Left renal pelvis (tissue), 4 donors: ENCODE measurements at regions not wholly inside any gene's neighbourhood (a gene's known extent, or its start where the extent isn't known, plus 50 kb on each side); places are given as distances from the start of the nearest gene placed in this dataset.
A peak's percentile ranks its signal among the peaks of the same experiment; 100 is the strongest.

Experiments
- DNase-seq, 4 donors: peaks; one replicate each; pipeline ENCODE4 v3.0.0-alpha.2; 2013; ENCODE audit warnings: low read depth in 4 of 4, low spot score in 3 of 4

DNA sequence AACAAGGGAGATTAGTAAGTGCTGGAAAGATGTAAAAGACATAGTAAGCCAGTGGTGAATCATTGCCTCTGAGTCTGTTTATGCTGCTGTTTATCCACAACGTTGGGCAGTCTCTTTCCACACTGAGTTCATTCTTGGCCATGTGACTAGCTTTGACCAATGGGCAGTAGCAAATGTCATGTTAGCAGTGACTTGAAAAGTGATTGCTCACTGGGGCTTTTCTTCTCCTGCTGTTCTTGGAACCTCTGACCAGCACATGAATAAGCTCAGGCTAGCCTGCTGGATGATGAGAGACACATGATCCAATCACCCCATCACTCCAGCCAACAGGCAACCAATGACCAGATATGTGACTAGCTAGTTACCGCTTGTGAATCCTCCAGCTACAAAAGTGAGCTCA, 360.4 kb downstream of the SLC4A3 start:
- no peak for DNase-seq

DNA sequence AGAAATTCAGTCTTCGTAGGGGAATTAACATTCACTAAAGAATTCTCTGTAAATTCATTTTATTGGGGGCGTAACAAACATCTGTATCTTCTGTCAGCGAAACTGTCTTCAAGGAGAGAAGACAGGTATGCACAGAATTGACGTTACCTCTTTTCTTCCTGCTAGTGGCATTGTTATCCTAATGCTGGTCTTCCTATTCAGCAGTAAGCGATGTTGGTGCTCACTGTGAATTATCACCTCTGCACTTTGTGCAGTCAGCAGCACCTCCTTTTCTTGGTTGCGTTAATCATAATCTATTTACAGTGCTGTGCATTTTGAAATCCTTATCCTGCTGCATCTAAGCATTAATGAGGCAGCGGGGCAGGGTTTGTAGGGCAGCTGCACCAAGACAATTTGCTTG, 362.3 kb downstream of the SLC4A3 start:
- DNase-seq: no peak

DNA sequence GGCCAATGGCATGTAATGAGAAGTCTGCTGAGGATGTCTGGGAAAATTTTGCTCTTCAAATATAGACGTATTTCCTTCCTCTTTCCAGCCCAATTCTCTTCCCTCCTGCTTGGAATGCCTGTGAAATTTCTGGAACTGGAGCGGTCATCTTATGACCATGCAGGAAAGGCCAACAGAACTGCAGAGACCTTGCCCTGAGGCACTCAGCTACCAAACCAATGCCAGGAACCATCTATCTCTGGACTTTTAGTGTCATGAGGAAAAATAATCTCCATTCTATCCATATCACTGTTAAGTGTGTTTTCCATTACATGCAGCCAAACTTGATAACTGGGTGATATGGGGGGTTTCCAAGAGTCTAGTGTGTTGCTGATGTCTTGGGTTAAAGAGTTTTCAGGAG, 363.7 kb downstream of the SLC4A3 start:
- DNase-seq: no peak

DNA sequence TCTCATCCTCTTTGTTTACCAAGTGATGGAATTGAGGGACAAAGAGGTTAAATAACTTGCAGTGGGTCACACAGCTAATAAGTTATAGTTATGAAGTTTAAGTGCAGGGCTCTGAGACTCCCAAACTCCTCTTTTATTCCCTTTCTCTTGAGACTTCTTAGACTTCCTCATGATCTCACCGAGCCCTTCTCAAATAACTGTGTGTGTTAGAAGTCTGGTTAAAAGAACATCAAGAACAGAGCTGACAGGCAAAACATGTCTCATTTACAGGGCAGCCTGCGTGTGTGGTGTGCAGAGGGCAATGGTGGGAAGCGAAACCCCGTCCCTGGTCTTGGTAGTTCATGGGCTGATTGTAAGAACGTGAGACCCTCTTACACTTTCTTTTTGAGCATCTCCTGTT, 368.0 kb downstream of the SLC4A3 start:
- no peak for DNase-seq

DNA sequence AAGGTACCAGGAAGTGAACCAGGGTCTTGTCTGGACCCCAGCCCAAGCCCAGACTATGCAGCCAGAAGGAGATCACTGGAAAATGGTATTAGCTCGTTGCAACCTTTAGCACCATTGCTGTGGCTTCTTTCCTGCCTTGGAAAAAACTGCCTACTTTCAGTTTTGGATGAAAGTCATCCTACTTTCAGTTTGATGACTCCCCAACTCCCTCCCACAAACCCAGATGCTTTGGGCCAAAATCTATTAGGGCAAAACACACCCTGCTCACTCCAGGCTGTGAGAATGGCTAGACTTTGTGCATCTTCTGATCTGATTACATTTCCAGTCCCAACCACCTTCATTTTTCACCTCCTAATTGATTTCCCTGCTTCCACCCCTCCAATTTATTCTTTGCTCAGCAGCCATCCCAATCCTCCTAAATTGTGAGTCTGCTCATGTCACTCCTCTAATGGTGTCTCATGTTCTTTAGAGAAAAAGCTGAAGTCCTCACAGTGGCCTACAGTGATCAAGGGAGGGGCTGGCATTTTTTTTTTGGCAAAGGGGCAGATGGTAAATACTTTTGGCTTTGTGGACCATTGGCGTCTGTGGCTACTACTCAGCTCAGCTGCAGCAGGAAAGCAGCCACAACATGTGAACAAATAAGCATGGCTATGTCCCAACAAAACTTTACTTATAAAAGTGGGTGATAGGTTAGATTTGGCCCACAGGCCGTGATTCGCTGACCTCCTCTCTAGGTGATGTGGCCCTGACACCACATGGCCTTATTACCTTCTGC, 368.7 kb downstream of the SLC4A3 start:
- DNase-seq: no peak

DNA sequence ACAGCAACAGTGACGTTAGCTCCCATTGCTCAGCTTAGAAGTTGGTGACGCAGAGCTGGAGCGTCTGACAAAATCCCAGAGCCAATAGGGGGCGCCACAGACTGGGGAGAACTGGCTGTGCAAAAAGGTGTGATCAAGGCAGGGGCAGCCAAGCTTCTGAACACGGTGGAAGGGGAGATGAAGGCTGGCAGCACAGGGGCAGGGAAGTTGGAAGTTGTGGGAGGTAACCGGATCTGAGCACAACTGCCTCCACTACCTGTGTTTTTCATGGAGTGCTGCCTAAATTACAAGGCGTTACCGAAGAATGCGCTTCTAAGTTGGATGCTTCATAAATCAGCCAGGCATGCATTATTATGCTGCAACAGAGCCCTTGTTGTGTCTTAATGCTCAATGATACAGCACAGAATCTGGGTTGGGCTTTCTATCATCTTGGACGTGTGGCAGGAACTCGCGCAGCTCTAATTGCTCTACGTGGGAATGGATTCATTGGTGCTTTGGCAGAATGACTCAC, 370.0 kb downstream of the SLC4A3 start:
- peak; percentile 53 to 84 (median 70) for DNase-seq

DNA sequence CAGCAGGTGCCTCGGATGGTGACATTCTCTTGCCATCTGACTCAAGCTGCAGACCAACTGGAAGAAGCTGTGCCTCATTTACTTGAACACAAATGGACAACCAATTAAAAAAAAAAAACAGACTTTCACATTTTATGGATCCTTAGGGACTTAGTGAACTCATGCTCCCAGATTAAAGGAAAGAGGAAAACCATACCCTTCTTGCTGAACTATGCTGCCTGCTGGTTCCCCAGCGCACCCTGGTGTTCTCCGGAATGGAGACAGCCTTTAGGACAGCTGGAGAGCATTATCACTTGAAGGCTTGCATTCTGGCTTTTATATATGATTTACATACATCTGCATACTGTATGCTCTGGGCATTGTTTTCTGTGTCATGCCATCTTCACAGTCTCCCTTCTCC, 370.7 kb downstream of the SLC4A3 start:
- DNase-seq: no peak

DNA sequence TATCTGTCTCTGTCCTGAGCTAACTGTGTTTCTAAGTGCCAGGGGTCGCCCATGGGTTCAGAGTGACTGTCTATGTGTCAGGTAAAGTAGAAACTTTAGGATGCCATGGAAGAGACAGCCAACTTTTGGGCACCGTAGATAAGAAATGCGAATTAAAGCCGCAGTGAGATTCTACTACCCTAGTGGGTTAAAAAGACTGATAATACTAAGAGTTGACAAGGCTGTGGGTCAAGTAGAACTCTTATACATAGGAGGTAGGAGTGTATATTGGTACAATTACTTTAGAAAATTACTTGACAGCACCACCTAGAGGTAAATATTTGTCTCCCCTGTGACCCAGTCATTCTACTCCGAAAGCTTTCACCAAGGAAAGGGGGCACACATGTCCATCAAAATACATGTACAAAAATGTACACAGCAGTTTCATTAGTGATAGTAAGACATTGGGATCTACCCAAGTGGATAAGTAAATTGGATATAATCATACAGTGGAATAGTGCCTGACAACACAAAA, 371.3 kb downstream of the SLC4A3 start:
- no peak for DNase-seq

DNA sequence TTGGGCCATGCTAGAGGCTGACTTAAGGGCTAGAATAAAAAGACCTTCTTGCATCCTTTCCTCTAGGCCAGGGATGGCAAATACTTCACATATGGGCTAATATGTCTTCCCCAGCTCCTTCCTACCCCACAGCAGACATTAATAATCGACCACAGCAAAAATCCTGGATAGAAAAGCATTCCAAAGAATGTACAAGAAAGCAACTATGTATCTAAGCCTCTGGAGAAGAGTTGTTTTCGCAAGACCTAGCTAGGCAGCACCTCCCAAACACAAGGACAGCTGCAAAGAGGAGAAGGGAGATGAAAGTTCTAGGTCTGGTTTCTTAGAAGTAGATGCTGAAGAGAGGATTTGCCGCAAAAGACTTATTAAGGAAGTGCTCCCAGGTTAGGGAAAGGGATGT, 372.6 kb downstream of the SLC4A3 start:
- DNase-seq: no peak

DNA sequence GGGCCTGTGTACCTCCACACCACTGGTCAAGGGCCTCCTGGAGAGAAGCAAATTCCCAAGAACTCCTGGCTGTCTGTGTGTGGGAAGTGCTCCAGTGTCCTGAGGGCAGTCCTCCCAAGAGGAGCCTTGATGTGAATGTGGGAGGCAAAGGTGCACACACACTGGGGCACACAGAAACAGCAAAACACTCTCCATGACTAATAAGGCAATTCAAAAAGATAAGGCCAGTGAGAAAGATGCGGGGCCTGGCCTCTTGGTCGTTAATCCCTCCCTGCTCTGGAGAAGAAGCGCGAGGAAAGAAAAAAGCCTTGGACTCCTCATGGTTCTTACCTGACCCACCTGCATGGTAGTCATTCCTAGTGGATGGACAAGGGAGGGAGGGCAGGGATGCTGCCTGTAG, 373.2 kb downstream of the SLC4A3 start:
- no peak for DNase-seq

DNA sequence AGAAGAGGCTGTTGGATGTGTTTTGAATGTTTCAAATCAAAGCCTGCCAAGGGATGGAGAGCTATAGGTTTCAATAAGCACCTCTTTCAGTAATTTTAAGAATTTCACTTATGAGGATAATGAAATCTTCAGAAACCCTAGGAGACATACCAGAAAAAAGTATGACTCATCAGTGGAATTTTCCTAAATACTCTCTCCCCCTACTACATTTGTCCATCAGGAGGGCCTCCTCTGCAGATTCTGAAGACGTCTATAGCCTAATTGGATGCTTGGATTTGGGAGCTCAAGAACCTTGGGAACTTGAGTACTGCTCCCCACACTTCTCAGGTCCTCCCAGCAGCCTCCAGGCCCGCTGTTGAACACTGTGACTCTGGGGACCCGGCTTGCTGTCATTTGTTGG, 374.3 kb downstream of the SLC4A3 start:
- DNase-seq: no peak

DNA sequence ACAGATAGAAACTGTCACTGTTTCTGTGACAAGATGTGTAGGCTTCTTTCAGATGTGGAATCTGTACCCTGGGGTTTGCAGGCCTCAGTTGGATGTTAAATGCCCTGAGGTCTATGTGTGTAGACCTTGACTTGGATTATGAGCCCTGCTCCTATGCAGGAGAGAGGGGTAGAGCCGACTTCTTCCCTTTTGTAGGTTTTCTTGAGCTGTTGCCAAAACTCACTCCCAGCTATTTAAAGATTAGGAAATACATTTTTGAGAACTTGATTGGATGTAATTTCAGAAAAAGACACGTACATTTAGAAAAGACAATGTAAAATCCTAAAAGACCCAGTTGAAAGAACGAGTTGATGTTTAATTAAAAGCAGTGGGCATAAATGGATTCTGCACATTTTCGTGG, 374.8 kb downstream of the SLC4A3 start:
- DNase-seq: no peak

DNA sequence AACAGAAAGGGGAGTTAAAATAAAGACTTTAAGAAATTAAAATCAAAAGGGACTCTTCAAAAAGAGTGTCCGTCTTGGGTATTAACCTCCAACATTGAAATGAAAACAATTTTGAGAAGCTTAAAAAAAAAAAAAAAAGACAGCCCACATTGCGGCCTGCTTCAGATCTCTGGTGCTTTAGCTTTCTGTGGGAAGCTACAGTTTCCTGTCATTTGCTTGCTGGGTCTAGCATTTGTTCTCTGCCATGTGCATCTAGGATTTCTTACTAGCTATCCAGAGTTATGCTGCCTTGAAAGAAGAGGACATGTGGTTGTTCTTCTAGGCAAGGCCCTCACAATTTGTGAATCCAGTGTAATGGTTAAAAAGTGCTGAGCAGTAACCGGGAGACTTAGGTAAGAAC, 375.3 kb downstream of the SLC4A3 start:
- DNase-seq: no peak

DNA sequence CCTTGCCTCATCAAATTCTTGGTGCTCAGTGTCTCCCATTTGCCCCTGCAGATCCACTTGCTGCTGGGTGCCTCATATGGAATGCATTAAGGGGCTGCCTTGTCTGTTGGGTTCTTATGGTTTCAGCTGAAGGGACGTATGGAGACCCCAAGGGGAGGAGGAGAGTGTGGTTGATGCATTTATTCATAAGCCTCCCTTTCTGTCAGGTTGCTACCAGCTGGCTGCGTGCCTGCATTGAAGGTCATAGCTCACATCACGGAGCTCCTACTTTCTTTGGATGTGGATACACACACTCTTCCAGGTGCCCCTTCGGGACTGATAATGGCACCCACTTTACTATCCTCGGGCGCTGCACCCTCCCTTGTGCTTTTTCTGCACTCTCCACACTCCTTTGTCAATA, 377.9 kb downstream of the SLC4A3 start:
- DNase-seq: no peak

DNA sequence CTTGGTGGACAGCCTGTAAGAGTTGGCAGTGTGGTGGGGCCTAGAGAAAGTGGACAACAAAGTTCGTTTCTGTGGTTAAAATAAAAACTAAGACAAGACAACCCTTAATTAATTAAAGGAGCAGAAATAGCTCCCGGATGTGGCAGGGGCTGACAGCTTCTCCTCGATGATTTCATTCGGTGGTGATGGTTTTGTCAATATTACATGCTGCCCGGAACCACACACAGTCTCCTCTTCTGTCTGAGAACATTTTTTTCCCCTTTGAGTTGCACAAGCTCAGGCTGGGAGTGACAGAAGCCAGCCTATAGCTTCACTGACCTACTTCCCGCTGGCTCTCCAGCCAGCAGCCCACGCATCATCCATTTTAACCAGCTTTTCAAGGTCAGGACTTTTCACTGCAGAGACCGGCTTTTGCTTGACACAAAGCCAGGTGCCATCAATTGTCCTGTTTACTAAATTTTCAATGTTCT, 378.8 kb downstream of the SLC4A3 start:
- DNase-seq: no peak

DNA sequence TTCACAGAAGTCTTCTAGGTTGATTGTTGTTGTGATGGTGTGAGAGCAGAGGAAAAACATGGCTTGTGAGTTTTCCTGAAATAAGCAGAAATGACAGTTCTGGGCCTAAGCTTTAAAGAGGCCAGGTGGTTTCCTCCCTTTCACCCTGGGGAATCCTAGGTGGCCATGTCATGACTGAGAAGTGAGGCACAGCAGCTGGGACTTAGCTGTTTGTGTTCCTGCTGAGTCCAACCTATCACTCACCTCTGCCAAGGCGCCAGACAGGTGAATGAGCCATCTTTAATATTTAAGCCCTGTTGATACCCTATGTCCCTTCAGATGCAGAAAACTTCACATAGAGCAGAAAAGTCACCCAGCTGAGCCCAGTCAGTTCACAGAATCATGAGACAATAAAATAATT, 384.4 kb downstream of the SLC4A3 start:
- no peak for DNase-seq

DNA sequence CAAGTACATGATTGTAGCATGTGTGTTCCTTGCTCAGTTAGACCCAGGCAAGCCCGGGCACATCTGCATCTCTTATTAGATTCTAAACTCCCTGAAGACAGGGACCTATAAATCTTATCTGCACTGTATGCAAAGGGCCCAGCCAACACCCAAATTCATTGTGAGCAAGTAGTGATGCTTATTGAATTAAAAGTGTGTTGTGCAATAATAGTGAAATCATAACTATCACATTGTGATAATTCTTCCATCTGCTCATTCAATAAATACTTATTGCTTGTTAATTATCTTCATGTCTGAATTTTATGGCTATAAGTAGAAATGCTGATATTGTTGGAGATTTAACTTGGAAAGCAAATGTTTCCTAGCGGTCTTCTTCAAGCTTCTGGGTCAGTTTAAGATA, 387.5 kb downstream of the SLC4A3 start:
- DNase-seq: no peak

DNA sequence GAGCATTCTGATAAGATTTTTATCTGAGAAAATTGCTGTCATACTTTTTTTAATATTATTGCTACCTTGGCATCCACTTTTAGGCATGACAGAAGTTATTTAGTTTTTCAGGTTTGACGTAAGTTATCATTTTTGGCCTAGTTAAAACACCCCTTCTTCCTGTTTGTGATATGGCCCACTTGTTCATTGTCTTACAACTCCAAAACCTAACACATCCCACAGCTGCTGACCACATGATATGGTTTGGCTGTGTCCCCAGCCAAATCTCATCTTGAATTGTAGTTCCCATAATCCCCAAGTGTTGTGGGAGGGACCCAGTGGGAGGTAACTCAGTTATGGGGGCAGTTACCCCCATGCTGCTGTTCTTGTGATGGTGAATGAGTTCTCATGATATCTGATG, 388.1 kb downstream of the SLC4A3 start:
- DNase-seq: no peak

DNA sequence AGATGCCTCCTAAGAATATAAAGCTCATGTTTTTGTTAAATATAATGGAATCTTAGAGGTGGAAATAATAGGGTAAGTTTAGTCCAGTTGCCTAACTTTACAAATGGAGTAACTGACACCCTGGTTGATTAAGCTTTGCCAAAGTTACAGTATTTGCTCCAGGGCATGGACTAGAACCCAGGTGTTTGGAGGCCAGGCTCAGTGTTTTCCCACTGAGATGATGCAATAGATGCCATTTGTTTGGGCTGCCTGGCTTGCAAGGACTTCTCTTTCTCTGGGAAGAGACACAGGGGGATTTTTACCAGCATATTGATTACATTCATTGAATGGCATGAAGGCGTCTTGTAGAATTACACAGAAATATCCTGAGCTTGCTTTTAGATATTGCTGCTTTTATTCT, 397.8 kb downstream of the SLC4A3 start:
- no peak for DNase-seq

DNA sequence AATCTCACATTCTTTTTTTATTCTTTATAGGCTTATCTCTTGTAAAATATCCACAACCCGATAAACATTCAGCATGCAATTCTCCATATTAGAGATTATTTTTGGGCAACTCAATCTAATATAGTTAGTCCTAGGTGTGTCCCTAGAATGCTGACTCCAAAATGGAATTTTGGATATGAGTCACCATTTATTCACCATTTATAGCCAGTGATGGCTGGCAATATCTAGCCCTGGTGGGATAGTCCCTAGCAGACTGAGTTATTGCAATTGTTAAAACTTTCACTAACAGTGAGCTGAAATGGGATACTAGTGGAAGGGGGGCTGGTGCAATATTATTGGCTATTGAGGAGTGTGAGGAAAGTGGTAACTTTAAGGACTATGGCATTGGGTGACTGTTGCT, 401.6 kb downstream of the SLC4A3 start:
- no peak for DNase-seq

DNA sequence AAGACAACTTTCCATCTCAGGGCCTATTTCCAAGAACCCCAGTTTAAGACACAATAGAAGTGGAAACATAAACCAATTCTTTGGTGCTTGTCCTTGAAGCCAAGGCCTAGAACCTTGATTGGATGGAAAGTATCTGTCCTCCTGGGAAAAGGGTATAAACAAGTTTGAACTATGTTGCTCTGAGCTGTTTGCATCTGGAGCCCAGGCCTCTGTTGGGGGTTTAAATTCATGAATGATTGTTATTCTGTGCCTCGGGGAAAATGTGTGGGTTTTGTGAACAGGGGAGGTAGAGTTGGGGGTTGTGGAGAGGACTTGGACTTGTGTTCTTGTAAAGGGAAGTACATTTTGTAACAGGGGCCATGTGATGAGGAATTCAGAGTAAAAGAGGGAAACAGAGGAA, 406.1 kb downstream of the SLC4A3 start:
- DNase-seq: no peak

DNA sequence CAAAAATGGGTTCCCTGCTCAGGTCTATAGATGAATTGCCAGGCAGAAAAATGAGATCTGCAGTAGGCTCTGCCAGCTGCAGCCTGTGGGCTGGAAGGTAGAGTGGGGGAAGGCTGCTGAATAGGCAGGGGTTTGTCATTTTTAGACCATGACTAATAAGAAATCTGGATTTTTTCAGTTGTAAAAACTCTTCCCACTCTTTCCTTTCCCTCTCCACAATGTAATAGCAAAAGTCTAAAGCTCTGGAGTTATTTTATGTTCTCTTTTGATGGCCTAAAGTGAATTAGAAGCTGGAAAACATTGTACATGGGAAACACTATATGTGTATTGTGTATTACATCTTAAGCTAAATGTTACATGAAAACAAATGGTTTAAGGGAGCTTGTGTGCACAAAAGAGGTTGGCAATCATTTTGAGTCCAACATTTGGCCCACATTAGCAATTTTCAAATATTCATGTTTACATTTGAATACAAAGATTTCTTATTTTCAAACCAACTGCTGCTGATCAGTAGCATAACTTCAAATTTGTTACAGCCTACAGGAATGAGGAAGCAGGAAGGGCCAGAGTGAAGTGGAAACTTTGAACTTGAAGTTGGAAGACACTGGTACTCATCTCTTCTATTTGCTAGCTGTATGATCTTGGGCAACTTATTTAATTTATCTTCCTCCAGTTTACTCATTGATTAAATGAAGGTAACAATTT, 407.1 kb downstream of the SLC4A3 start:
- no peak for DNase-seq
